ENCODE measurements at regions not wholly inside any gene's neighbourhood (a gene's known extent, or its start where the extent isn't known, plus 50 kb on each side); places are given as distances from the start of the nearest gene placed in this dataset.

- in situ Hi-C loops (cut with HindIII; ENCODE audit: low pct_unique_long_range_greater_than_20kb, low sequenced_read_pairs) (no loop called here), intact Hi-C loops (cut with micrococcal nuclease; ENCODE audit: unreplicated experiment) (no loop called here)
- no peaks in the 10 kb centered on the region; the same call in 1 of the 2 replicates for H3K4me1 ChIP-seq (ENCODE audit: control insufficient read depth, insufficient read depth, low read length)
- CTCF ChIA-PET: no interaction called here
- ATAC-seq (no peak), DNase-seq (ENCODE audit: low read depth, low spot score) (no peak)
- no peak overlapping the region for H3K4me3 ChIP-seq (ENCODE audit: low read depth in 2 of 2, low read length in 2 of 2)
- no peaks in the 10 kb centered on the region for H3K27me3 ChIP-seq (ENCODE audit: control insufficient read depth, insufficient read depth, low read length)
- no peaks in the 10 kb centered on the region for H3K36me3 ChIP-seq (ENCODE audit: control insufficient read depth, insufficient read depth, low read length)
- TF ChIP-seq REST (IDR thresholded peaks at IDR 0.05; ENCODE audit: insufficient read depth in 1 of 2, low read depth in 2 of 2, low read length in 1 of 2): no peak
- no TSS peak for BruUV-seq (replicated peaks)
- no peaks in the 10 kb centered on the region for H3K9me3 ChIP-seq (ENCODE audit: control insufficient read depth, insufficient read depth, low read depth, low read length)
- H3K27ac ChIP-seq (ENCODE audit: low read length): no peak overlapping the region
- POLR2A ChIA-PET: no interaction called here
These were observed 161.0 kb upstream of the CIBAR2 start for GRCh38 chr16:85273293-85273692.

GRCh38 chr16:85274501-85274900 is 162.2 kb upstream of the CIBAR2 start:
- no peaks in the 10 kb centered on the region for H3K27me3 ChIP-seq (ENCODE audit: control insufficient read depth, insufficient read depth, low read length)
- no peak overlapping the region for H3K4me3 ChIP-seq (ENCODE audit: low read depth in 2 of 2, low read length in 2 of 2)
- no peak for TF ChIP-seq SIN3A (IDR thresholded peaks at IDR 0.05; ENCODE audit: borderline replicate concordance, insufficient read depth, low read depth, low read length)
- no peak for TF ChIP-seq TCF7L2 (IDR thresholded peaks at IDR 0.05; ENCODE audit: low read depth, low read length)
- TF ChIP-seq POLR2AphosphoS5 (IDR thresholded peaks at IDR 0.05; ENCODE audit: low read depth, low read length): no peak
- TF ChIP-seq REST (IDR thresholded peaks at IDR 0.05; ENCODE audit: insufficient read depth in 1 of 2, low read depth in 2 of 2, low read length in 1 of 2): no peak
- no peak for TF ChIP-seq CTCF (IDR thresholded peaks at IDR 0.05)
- no peaks in the 10 kb centered on the region; the same call in 1 of the 2 replicates for H3K4me1 ChIP-seq (ENCODE audit: control insufficient read depth, insufficient read depth, low read length)
- H3K27ac ChIP-seq (ENCODE audit: low read length): no peak overlapping the region
- BruUV-seq (replicated peaks): no TSS peak
- H3K9me3 ChIP-seq (ENCODE audit: control insufficient read depth, insufficient read depth, low read depth, low read length): no peaks in the 10 kb centered on the region
- in situ Hi-C loops (cut with HindIII; ENCODE audit: low pct_unique_long_range_greater_than_20kb, low sequenced_read_pairs) (no loop called here), intact Hi-C loops (cut with micrococcal nuclease; ENCODE audit: unreplicated experiment) (no loop called here)
- H3K36me3 ChIP-seq (ENCODE audit: control insufficient read depth, insufficient read depth, low read length): no peaks in the 10 kb centered on the region
- no peak for DNase-seq (ENCODE audit: low read depth, low spot score)
- ATAC-seq: no peak
- POLR2A ChIA-PET: no interaction called here
- CTCF ChIA-PET: interaction anchor here (0.8 kb wide), 2 partner anchors 13 to 160 kb away, joined by 3 read pairs; no protein-coding TSS in a partner anchor
